ENCODE measurements at regions not wholly inside any gene's neighbourhood (a gene's known extent, or its start where the extent isn't known, plus 50 kb on each side); places are given as distances from the start of the nearest gene placed in this dataset.

GRCh38 chr5:75907651-75908050, 175.5 kb upstream of the SV2C start (continued):
- TF ChIP-seq ZNF462 (CRISPR knock-in tag; IDR thresholded peaks at IDR 0.05) (no peak), POLR2AphosphoS5 (IDR thresholded peaks at IDR 0.05; ENCODE audit: low read depth) (no peak), EZH2phosphoT487 (IDR thresholded peaks at IDR 0.05; ENCODE audit: unreplicated experiment) (no peak), EZH2 (IDR thresholded peaks at IDR 0.05; ENCODE audit: low read depth, unreplicated experiment) (no peak), NANOG (IDR thresholded peaks at IDR 0.05; ENCODE audit: borderline replicate concordance) (no peak)

DNA sequence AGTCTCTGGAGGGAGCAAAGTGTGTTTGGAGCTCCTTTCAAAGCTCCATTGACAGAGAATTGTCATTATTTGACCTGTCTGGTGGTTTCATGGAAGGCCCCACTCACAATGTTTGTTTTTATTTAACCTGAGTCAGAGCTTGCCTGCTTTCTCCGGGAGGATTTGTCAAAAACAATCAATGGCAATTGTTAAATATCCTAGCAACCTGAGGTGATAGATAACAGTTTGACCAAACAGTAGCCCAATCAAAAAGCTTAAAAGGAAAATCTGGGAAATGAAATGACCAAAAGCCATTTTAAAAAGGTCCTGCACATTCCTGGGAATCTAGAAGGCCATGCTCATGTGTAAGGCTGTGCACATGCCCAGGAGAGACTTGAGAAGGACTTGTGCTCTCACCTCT, 177.2 kb upstream of the POC5 start:
- peaks cover 16% of the 10 kb centered on the region; the same call in 2 of the 3 replicates for H3K9me3 Mint-ChIP-seq
- DNase-seq (ENCODE audit: low spot score) (no peak), ATAC-seq (no peak)
- H4K20me1 ChIP-seq (replicated peaks; ENCODE audit: insufficient read depth) = no peaks in the 10 kb centered on the region
- no peaks in the 10 kb centered on the region for H3K27me3 Mint-ChIP-seq (ENCODE audit: insufficient read depth, low read depth, poor library complexity)
- no peak overlapping the region for H2AFZ ChIP-seq
- no peaks in the 10 kb centered on the region for H3F3A ChIP-seq (replicated peaks; ENCODE audit: low read depth)
- no peak overlapping the region for H3K4me2 ChIP-seq
- H3K4me3 Mint-ChIP-seq = no peak overlapping the region
- no peak overlapping the region for H3K27ac ChIP-seq (ENCODE audit: low read depth)
- no peak overlapping the region for H3K27ac Mint-ChIP-seq
- H3K27me3 ChIP-seq (ENCODE audit: insufficient read depth) = no peaks in the 10 kb centered on the region
- H3K36me3 Mint-ChIP-seq (ENCODE audit: low read depth) = no peaks in the 10 kb centered on the region
- H3K4me1 ChIP-seq (ENCODE audit: insufficient read depth) = no peaks in the 10 kb centered on the region
- 0 out of 2 replicates have a peak, but pooled peaks cover 4% of the 10 kb centered on the region for H3K9me2 ChIP-seq (ENCODE audit: insufficient read depth)
- no peaks in the 10 kb centered on the region for H3K79me2 ChIP-seq (replicated peaks; ENCODE audit: insufficient read depth)
- H3K36me3 ChIP-seq (ENCODE audit: insufficient read depth) = no peaks in the 10 kb centered on the region
- no peak overlapping the region for H3K4me3 ChIP-seq
- no peaks in the 10 kb centered on the region for H3K4me1 Mint-ChIP-seq
- no peak for TF ChIP-seq JUNB (IDR thresholded peaks at IDR 0.05; ENCODE audit: unreplicated experiment)
- no peak for TF ChIP-seq REST (IDR thresholded peaks at IDR 0.05; ENCODE audit: unreplicated experiment)
- no peak for TF ChIP-seq STAT1 (IDR thresholded peaks at IDR 0.05; ENCODE audit: unreplicated experiment)
- no peak for TF ChIP-seq ZNF331 (CRISPR knock-in tag; IDR thresholded peaks at IDR 0.05; ENCODE audit: low read depth)
- no peak for TF ChIP-seq ZNF114 (CRISPR knock-in tag; IDR thresholded peaks at IDR 0.05)
- TF ChIP-seq EZH2phosphoT487 (IDR thresholded peaks at IDR 0.05; ENCODE audit: unreplicated experiment) = no peak
- TF ChIP-seq NANOG (IDR thresholded peaks at IDR 0.05; ENCODE audit: borderline replicate concordance) = no peak
- no peak for TF ChIP-seq CREB1 (CRISPR knock-in tag; IDR thresholded peaks at IDR 0.05; ENCODE audit: low read depth)
